ENCODE measurements at regions not wholly inside any gene's neighbourhood (a gene's known extent, or its start where the extent isn't known, plus 50 kb on each side); places are given as distances from the start of the nearest gene placed in this dataset.

DNA sequence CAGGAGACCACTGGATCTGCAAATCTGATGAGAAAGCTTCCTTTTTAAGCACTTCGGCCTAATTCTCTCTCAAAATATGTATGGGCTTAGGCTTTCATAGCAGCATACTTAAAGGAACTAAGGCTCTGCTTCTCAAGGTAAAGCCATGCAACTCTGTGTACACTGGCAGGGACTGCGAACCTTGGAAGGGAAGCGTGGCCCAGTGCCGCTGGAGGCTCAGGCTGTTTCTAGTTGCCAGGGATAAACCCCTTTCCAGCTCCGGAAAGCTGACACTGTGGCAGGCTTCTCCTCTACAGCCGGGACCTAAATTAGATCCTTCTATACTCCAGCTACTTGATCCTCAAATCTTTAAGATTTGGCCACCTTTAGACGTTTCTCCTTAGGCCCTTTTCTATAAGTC lies 1091.3 kb upstream of the TENM3 start:
- DNase-seq (ENCODE audit: low spot score), result no peak

DNA sequence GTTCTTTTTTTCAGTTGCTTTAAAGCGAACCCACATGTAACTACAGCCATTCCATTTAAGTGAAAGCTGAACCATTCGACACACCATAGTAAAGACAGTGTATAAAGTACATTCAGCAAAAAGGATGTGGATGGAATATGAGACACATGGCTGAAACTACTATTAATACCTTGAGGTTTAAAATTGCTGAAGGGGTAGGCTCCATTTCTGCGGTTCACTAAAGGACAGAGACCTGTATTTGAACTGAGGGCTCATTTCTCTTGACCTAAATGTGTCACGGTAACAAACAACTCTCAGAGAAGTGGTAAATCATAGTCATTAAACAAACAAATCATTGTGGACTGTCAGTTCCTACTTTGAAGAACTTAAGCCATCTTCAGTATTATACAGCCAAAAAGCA lies 1085.6 kb upstream of the TENM3 start:
- no peak for DNase-seq (ENCODE audit: low spot score)

DNA sequence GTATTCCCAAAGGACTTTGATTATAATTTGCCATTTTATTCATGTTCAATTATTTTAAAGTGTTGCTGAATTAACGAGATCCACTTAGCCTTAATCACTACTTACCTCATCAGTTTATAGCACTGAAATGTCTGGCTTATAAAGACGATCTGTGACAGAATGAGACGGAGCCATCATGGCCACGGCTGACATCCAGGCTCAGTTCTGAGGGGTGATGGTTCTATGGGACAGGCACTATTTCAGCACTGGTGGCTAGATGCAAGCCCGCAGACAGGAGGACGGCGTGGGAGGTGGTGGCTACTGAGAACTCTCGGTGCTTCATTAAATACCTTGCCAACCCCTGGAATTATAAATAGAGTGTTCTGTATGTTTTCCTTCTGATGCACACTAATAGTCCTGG lies 1084.2 kb upstream of the TENM3 start:
- no peak for DNase-seq (ENCODE audit: low spot score)

DNA sequence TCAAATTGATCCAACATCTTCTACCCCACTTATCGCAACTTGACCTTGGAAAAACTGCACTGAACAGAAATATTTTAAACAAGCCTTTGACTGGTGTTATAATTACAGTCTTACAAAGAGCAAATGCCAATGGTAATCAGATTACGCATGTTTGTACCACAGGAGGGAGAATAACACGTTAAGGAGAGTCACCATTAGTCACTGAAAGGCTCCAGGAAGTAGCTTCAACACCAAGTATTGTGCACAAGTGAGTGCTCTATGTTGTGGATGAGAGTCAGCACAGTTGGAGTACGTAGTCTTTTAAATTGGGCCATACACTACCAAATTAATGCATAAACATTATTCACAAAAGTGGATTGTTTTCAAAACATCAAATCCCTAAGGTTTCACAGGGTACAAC lies 1081.5 kb upstream of the TENM3 start:
- no peak for DNase-seq (ENCODE audit: low spot score)

DNA sequence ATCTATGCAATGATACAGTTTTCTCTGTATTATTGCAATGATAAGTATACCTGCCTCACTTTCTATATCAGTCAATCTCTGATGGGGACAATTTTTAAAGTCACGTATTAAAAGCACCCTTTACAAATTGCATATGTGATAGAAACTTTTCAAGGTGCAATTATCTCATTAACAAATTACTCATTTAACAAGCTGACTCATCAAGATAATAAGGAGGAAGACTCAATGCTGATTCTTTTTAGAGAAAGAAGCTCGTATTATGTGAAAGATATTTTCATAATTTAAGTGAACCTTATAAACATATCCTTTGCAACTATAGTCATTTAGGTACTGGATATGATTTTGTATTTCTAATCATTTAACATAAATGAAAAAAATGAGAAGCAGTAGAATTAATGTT lies 1080.9 kb upstream of the TENM3 start:
- no peak for DNase-seq (ENCODE audit: low spot score)

DNA sequence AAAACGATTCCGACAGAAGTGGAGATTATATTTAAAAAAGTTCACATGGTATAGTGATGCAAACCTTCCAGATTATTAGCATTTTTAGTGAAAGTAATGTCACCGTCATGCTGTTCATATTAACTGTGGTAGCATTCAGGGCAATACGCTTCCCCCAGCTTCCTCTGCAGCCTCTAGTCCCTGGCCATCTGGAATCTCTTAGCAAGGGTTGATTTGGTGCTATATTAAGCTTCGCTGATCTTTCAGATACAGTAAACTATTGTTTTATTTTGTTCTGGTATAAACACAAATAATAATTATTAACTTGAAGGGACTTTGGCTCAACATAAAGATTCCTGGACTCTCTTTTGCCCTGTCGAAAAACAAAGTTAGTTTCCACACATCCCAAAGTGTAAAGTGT lies 1080.5 kb upstream of the TENM3 start:
- DNase-seq (ENCODE audit: low spot score), result no peak

DNA sequence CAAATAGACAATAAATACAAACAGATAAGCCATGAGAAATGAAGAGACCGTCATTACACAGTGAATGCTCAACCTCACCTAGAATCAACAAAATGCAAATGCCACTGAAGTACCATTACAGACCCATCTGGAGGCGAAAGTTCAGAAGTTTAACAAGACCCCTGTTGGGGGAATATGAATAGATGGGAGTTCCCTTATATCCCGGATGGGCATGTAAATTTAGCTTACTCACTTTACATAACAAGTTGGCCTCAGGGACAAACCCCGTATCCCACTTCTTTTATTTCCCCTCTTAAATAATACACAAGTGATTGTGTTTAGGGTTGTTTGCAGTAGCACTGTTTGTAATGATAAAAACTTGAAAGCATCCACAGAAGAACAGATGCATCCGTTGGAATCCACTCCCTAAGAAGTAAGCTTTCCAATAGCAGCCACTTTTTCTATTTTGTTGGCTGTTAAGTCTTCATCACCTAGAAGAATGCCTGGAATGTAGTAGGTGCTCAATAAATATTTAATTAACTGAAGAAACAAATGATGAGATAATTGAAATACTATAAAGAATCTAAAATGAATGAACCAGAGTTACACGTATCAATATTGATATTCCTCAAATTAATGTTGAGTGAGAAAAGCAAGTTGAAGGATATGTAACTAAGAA lies 1076.3 kb upstream of the TENM3 start:
- no peak for DNase-seq (ENCODE audit: low spot score)

DNA sequence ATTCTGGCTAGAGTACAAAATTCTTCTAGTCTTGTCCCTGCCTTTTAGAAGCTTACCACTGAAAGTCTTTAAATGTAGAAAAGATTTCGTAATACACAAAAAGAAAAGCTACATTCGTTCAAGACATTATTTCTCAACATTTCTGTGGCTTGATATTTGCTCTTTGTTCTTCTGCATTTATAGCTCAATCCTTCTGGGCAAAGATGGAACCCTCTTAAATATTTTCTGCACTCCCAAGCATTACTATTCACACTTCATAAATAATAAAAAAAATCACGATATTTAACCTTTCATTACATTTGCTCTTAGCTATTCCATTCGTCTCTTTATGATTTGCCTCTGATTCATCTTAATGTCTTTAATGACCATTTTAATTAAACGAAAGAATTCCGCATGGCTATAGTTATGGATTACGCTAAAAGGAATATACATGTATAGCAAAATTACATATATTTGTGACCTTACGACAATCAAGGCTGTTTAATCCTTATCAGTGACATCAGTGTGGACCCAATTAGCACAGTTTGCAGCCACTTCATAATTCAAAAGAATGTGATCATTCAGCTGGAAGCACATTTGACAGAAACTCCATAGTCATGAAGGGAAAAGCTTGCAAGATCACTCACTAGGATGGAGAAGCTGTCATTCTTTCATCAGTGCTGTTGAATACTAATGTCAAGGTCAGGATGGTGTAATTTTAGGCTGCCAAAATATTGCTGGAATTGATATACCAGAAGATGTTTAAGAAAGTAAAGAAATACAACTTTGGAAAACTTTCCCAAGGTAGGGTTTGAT lies 1075.0 kb upstream of the TENM3 start:
- no peak for DNase-seq (ENCODE audit: low spot score)

DNA sequence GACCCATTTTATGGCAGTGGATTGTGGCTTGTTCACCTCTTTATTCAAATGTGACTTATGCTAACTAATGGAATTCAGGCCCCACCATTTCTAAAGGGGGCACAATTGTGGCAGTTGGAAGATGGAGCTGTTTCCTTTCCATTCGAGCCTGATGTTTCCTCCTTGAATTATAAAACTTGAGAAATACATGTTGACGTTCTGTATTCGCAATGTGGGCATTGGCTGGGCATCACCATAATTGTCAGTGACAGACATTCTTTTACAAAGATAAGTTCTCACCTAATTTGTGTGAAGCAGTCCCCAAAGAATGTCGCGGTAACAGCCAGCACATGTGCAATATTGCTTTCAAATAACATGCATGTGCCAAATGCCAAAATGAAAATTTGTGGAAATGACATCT lies 1070.2 kb upstream of the TENM3 start:
- no peak for DNase-seq (ENCODE audit: low spot score)

DNA sequence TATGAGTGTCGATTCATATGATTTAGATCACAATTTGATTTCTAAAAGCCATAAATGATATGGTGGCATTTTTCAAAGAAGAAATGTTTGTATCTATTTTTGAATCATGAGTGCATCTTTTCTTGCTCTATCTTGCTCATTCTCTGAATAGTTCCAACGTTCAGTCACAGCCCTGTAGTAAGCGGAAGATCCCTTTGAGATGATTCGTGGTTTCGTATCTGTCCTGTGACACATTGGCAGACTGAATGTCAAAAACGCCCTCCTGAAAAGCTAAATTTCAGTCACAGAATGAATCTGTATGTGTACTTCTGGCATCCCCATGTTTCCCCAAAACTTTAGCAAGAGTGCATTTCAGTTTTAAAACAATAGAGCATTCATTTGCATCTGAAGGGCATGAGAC lies 1066.9 kb upstream of the TENM3 start:
- DNase-seq (ENCODE audit: low spot score), result no peak

DNA sequence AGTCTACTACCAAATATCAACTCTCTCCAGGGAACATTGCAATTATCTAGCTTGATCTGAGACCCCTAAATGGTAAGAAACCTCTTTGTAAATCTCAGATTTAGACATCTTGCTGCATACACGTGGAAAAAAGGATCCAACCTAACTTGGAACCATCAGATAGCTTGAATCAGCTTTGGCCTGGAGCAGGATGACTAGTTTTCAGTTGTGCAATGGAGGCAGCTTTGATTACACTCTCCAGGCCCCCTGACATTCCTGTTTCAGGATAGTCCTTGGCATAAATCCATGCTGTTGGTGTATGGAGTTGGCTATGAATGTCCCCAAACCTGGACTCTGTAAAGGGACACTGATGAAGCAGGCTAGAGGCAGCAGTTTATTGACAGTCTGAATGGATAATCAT lies 1061.9 kb upstream of the TENM3 start:
- no peak for DNase-seq (ENCODE audit: low spot score)

DNA sequence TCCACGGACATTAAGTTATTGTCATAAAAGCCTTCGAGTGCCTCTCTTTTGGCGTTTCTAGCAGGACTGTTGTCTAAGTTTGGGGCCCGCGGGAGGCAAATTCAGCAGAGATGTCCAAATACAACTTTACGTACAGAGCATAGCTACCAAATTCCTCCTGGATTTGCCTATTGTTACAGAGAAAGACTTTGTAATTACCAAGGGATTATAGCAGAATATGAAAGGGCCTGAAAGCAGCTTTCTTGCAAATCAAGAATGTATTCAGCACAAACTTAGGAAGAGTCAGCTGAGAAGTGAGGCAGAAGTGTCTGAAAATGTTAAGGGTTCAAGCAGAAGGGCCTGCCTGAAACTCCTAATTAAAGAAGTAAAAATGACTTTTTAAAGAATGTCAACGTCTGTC lies 1053.5 kb upstream of the TENM3 start:
- DNase-seq (ENCODE audit: low spot score), result no peak

DNA sequence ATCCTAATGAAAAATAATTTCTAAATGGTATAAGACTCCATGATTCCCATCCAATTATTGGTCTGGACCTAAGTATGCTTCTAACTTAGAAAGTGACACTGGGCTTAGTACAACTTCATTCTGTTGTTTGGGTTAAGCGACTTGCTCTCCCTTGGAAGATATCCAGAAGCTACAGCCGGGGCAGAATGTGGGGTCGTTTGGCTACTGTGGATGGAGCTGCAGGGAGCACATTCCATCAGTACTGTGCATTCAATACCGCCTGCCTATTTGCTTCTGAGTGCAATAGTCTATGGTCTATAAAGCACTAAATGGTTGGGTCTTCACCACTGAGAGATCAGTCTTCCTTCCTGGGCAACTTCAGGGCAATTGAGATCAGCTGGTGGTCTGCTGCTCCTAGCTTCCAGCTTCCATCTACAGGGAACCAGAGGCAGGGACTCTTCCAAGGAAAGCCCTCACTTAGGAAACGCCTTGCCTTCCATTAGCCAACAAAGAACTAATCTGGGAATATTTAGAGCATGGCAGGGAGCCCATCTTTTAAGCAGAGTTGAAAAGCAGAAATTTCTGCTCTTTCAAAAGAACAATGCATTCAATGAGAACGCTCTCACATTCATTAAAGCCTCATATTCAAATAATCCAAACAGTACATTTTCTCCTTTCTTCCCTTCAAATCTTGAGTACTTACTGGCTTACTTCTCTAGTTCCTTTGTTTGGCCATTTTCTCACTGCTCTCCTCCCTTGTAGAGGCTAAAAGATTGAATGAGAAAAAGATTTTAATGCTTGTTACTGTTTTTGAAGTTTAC lies 1049.9 kb upstream of the TENM3 start:
- DNase-seq (ENCODE audit: low spot score), result no peak

DNA sequence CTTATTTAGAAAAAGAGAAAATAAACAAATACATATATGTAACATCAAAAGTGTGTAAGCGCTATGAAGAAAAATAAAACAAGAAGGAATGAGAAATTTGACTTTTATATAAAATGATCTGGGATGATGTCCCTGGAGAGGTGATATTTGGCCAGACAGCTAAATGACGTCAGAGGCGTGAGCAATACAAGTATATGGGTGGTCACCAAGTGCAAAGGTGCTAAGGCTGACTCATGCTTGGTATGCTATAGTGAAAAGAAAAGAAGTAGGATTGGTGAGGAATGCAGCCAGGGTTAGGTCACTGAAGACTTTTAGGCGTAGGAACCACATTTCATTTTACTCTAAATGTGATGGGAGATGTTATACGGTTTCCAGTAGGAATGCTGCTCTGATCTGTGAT lies 1049.1 kb upstream of the TENM3 start:
- no peak for DNase-seq (ENCODE audit: low spot score)

DNA sequence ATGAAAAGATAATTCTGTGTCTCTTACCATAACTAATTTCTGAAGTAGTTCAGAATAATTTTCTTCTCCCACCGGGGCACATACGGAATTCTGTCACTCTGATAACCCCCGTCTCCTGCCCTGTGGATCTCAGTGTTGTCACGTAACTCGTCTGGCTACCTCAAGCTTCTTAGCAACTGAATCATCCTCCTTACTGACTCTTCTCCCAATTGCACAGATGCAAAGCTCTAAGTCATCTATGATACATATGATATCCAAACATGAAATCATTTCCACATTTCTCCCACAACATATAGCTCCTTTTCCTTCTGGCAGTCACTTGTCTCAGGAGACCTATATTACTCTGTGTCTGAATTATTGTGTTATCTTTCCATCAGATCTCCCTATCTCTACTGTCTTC lies 1043.1 kb upstream of the TENM3 start:
- DNase-seq (ENCODE audit: low spot score), result no peak

DNA sequence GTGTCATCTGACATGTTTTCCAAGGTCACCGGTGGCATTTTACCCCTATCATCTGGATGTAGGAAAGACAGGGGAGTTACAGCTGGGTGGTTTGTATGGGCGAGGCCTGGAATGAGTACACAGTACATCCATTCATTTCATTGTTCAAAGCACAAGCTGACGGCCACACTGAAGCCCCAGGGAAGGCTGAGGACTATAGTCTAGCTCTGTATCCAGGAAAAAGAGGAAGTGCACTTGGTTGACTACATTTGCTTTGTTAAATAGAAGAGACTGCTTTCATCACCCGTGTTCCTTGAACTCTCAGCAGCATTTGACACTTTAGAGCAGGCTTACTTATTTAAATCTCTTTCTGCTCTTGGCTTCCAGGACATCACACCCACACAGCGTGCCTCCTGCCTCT lies 1041.0 kb upstream of the TENM3 start:
- DNase-seq (ENCODE audit: low spot score), result no peak

DNA sequence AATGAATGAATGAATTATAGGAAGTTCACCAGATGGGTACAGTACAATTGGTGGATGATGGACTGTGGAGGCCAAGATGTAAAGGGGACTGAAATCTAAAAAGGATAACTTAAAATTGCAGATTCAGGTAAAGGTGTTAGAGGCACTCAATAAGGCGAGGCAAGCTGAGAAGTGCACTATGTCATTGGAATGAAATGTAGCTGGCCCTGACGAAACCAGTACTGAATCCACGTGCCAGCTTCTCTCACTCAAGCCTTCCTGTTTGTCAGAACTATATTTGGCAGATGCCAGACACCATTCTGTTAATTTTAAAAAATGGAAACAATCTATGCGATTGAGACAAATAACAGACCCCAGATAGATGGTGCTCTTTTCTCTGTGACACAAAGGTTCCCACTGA lies 1039.1 kb upstream of the TENM3 start:
- DNase-seq (ENCODE audit: low spot score), result no peak

DNA sequence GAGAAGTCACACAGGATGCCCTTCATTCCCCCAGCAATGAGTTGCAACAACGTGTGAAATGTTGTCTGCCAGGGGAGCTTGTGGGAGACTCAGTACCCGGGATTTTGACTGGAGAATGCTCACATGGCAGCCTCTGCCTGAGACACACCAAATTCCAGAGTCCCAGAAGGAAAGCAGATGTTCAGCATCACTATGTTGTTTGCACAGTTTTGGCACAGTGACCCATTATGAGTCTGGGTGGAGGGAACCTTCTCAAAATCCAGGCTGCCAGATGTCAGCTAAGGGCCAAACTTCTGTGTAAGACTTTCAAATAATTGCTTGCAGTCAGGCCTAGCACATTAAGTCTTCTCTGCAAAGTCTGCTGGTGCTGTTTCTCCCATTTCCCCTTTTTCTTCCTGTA lies 1029.7 kb upstream of the TENM3 start:
- DNase-seq (ENCODE audit: low spot score), result no peak

DNA sequence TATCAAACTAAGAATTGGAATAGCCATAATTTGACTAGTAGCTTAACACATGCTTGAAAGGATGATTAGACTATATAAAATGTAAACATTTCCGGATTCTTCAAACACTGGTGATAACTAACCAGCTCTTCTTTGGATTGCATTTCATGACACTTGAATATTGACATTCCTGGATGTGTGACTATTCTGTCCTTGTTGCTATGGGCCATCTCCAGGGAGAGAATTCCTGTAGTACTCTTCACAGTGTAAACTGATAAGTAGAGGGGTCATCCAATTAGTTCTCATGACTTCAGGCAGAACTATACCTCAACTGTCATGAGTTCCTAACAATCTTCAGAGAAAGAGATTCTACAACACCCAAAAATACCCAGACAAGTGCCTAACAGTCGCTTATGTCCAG lies 1026.7 kb upstream of the TENM3 start:
- no peak for DNase-seq (ENCODE audit: low spot score)

DNA sequence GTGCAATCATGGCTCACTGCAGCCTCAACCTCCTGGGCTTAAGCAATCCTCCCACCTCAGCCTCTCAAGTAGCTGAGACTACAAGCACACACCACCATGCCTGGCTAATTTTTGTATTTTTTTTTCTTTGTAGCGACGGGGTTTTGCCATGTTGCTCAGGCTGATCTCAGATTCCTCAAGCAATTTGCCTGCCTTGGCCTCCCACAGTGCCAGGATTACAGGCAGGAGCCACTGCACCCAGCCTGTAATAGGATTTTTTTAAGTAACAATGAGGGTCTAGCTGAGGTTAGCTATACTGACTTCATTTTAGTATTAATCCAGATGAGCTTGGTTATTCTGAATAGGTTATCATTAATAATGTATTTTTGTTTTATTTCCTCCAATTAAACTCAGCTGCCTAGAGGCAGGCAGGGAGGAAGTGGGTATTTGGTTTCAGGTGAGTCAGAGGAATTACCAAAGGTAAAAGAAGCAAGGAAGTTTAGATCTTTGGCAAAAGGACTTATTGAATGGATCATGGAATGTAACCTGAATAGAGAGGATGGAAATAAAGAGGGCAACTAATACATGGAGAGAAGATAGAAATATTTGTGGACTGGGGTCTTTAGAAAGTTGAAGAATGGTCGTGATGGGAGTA lies 1023.3 kb upstream of the TENM3 start:
- DNase-seq (ENCODE audit: low spot score), result no peak

DNA sequence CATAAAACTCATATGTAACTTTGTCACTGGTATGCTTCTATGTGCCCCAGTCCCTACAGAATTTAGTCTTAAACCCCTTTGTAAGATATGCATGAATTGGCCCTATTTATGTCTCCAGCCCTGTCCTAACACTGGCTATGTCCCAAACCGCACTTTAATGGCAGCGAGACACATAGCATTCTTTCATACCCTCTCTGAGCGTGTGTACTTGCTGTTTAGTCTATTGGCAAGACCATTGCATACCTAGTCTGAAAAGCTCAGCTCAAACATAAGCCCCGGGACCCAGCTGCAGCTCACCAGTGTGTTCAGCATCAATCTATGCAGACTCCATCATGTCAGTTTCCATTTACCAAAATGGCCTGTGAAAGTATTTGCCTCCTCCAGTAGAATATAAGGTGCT lies 1018.4 kb upstream of the TENM3 start:
- DNase-seq (ENCODE audit: low spot score), result no peak

DNA sequence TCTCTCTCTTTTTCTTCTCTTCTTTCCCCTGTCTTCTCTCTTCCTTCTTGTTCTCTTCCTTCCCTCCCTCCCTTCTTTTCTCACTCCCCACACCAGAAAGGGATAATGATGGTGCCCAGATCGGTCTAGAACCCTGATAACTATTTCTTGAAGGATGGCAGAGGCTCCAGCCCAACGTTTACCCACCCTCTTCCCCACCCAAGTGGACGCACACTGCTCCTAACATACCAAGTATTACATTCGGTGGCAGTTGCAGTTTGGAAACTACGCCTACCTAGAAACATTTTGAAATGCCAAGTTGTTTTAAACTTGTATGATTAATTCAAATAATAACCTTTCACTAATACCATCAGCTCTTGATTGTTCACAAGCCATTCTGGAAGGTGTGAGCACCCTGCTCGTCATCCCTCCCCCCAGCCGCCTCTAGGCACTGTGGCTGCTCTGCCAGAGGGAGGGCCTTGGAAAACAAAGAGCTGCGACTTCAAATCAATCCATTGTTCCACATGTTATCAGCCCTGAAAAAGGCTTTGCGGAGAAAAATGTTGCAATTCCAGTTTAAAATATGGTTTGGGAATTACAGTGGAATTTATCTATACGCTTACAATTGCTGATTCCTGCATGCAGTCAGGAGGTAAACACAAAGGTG lies 1017.5 kb upstream of the TENM3 start:
- no peak for DNase-seq (ENCODE audit: low spot score)
